ENCODE measurements at regions not wholly inside any gene's neighbourhood (a gene's known extent, or its start where the extent isn't known, plus 50 kb on each side); places are given as distances from the start of the nearest gene placed in this dataset.

DNA sequence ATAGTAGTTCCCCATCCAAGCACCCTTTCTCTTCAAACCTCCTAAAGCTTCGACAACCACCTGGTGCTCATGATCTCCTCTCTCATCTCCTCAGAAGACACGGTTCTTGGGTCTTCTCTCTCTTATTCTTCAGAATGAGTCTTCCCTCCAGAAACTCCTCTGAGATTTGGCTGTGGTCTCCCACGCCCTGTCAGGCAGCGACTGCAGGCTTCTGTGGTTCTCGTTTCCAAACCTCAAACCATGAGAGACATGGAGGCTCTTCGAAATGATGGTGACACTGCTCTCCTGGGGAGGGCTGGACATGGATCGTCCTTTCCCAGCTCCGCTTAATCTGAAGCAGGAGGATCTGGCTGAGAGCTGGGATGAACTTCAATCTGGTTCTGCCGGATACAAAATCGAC, 78.6 kb upstream of the PITRM1 start:
- TF ChIP-seq GATA3 (IDR thresholded peaks at IDR 0.05; ENCODE audit: low read depth, low read length) = no peak
- no peak for TF ChIP-seq GATA2 (IDR thresholded peaks at IDR 0.05; ENCODE audit: low read depth, low read length)

Data from SH-SY5Y (cell line).